HK-2 (cell line): ENCODE measurements at regions not wholly inside any gene's neighbourhood (a gene's known extent, or its start where the extent isn't known, plus 50 kb on each side); places are given as distances from the start of the nearest gene placed in this dataset.

Experiments
- DNase-seq: peaks from one replicate; pipeline ENCODE4 v3.0.0-alpha.2; 2018; ENCODE audit not compliant: unreplicated experiment

GRCh38 chr1:22315315-22316078 is 136.2 kb upstream of the ZBTB40 start:
- no peak for DNase-seq

- DNase-seq = no peak
These were observed 134.3 kb upstream of the ZBTB40 start for GRCh38 chr1:22317231-22317919.

- DNase-seq = no peak
These were observed 133.8 kb upstream of the ZBTB40 start for GRCh38 chr1:22317920-22318243.

GRCh38 chr1:22318279-22318981 is 133.2 kb upstream of the ZBTB40 start:
- DNase-seq = no peak

GRCh38 chr1:22319608-22320007 is 132.0 kb upstream of the ZBTB40 start:
- no peak for DNase-seq

GRCh38 chr1:22320587-22321344 is 130.9 kb upstream of the ZBTB40 start:
- no peak for DNase-seq

GRCh38 chr1:22321917-22322316 is 129.7 kb upstream of the ZBTB40 start:
- no peak for DNase-seq

- no peak for DNase-seq
These were observed 128.4 kb upstream of the ZBTB40 start for GRCh38 chr1:22323141-22323845.

GRCh38 chr1:22323846-22324504 is 127.7 kb upstream of the ZBTB40 start:
- no peak for DNase-seq

- no peak for DNase-seq
These were observed 125.9 kb upstream of the ZBTB40 start for GRCh38 chr1:22325531-22326371.

- DNase-seq = no peak
These were observed 125.2 kb upstream of the ZBTB40 start for GRCh38 chr1:22326372-22326915.

- no peak for DNase-seq
These were observed 124.7 kb upstream of the ZBTB40 start for GRCh38 chr1:22326931-22327330.

GRCh38 chr1:22327411-22327810 is 124.2 kb upstream of the ZBTB40 start:
- no peak for DNase-seq

GRCh38 chr1:22328331-22329147 is 123.1 kb upstream of the ZBTB40 start:
- DNase-seq = no peak

- DNase-seq = no peak
These were observed 122.5 kb upstream of the ZBTB40 start for GRCh38 chr1:22329148-22329515.

- DNase-seq = no peak
These were observed 121.4 kb upstream of the ZBTB40 start for GRCh38 chr1:22330092-22330759.

GRCh38 chr1:22330760-22331119 is 120.9 kb upstream of the ZBTB40 start:
- no peak for DNase-seq

- DNase-seq = no peak
These were observed 119.8 kb upstream of the ZBTB40 start for GRCh38 chr1:22331618-22332423.
